Brain microvascular endothelial cell (primary cell): ENCODE measurements at regions not wholly inside any gene's neighbourhood (a gene's known extent, or its start where the extent isn't known, plus 50 kb on each side); places are given as distances from the start of the nearest gene placed in this dataset.
A peak's percentile ranks its signal among the peaks of the same experiment; 100 is the strongest.

Source experiments
- DNase-seq: peaks from one replicate; pipeline ENCODE4 v3.0.0-alpha.2; 2020
- H3K27ac ChIP-seq: fragments of 250-450 bp; sonication (Bioruptor Pico); 2 replicates; pipeline ENCODE4 v1.5.1; 2020; ENCODE audit warnings: mild to moderate bottlenecking, moderate library complexity
- H3K27me3 ChIP-seq: fragments of 250-450 bp; sonication (Bioruptor Pico); replicated peaks from 2 replicates; pipeline ENCODE4 v1.5.1; 2020; ENCODE audit warnings: mild to moderate bottlenecking
- H3K36me3 ChIP-seq: fragments of 250-450 bp; sonication (Bioruptor Pico); replicated peaks from 2 replicates; pipeline ENCODE4 v1.5.1; 2020; ENCODE audit warnings: mild to moderate bottlenecking
- H3K4me3 ChIP-seq: 2 replicates; pipeline ENCODE4 v1.5.1; 2011; ENCODE audit warnings: low read depth, mild to moderate bottlenecking, control low read depth, low read length, moderate library complexity
- in situ Hi-C: cut with HindIII; loops from 2 replicates; pipeline ENCODE4 v1.10.0; 2017; ENCODE audit warnings: low sequenced_read_pairs, low pct_ligation_motif_present
- TF ChIP-seq, protein P1 (sequence below): IDR thresholded peaks from 2 replicates; pipeline ENCODE4 v1.5.1; 2011; ENCODE audit warnings: low read depth, mild to moderate bottlenecking, moderate library complexity, low read length, control low read depth, inconsistent platforms; ENCODE audit errors: missing control alignments

DNA sequence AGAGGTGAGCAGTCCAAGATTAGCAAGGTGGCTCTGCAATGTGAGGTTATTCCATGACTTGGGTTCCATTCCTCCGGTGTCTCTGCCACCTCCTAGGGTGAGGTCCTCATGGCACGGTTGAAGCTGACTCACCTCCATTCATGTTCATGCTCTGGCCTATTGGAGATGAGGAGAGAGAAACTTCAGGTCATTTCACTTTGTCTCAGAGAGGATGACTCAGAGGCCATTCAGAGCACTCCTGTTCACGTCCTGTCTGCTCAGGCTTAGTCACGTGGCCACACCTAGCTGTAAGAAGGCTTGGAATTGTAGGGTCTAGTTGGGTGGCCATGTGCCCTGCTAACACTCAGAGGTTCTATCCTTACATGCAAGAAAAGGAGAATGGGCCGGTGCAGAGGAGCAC is 67.5 kb upstream of the MBOAT2 start:
- DNase-seq = peak; percentile 75

GRCh38 chr2:9069543-9069942 is 66.1 kb upstream of the MBOAT2 start:
- H3K27me3 ChIP-seq = no peaks in the 10 kb centered on the region
- DNase-seq = no peak
- no peak overlapping the region for H3K4me3 ChIP-seq
- H3K36me3 ChIP-seq = no peaks in the 10 kb centered on the region
- TF ChIP-seq, protein P1, sequence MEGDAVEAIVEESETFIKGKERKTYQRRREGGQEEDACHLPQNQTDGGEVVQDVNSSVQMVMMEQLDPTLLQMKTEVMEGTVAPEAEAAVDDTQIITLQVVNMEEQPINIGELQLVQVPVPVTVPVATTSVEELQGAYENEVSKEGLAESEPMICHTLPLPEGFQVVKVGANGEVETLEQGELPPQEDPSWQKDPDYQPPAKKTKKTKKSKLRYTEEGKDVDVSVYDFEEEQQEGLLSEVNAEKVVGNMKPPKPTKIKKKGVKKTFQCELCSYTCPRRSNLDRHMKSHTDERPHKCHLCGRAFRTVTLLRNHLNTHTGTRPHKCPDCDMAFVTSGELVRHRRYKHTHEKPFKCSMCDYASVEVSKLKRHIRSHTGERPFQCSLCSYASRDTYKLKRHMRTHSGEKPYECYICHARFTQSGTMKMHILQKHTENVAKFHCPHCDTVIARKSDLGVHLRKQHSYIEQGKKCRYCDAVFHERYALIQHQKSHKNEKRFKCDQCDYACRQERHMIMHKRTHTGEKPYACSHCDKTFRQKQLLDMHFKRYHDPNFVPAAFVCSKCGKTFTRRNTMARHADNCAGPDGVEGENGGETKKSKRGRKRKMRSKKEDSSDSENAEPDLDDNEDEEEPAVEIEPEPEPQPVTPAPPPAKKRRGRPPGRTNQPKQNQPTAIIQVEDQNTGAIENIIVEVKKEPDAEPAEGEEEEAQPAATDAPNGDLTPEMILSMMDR = no peak
- no peak overlapping the region for H3K27ac ChIP-seq
- in situ Hi-C loops = no loop called here

More for the DNA sequence above, 67.5 kb upstream of the MBOAT2 start:
- Histone ChIP-seq H3K27ac (peak overlapping the region; percentile 12), H3K27me3 (no peaks in the 10 kb centered on the region), H3K4me3 (no peak overlapping the region), H3K36me3 (no peaks in the 10 kb centered on the region)
- in situ Hi-C loops = no loop called here
- TF ChIP-seq, protein P1 = no peak

DNA sequence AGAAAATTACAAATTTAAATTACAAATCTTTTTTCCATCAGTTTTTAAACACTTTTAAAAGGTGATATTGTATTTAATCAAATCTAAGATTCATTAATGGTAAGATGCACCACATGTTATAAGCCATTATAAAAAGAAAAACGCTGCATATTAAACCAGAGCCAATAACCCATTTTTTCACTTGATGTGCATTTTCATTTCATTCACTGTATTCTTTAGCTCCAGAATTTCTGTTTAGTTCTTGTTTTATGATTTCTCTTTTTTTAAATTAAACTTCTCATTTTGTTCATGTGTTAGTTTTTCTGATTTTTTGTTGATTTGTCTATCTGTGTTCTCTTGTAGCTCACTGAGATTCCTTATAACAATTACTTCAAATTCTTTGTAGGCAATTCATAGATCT is 62.4 kb upstream of the MBOAT2 start:
- Histone ChIP-seq H3K27ac (no peak overlapping the region), H3K36me3 (no peaks in the 10 kb centered on the region), H3K4me3 (no peak overlapping the region), H3K27me3 (no peaks in the 10 kb centered on the region)
- DNase-seq = no peak
- in situ Hi-C loops = no loop called here
- TF ChIP-seq, protein P1 = no peak

GRCh38 chr2:9063023-9063606 is 59.6 kb upstream of the MBOAT2 start:
- in situ Hi-C loops = no loop called here

GRCh38 chr2:9060819-9061218 is 57.3 kb upstream of the MBOAT2 start:
- in situ Hi-C loops = no loop called here
- Histone ChIP-seq H3K4me3 (no peak overlapping the region), H3K27ac (no peak overlapping the region), H3K27me3 (no peaks in the 10 kb centered on the region), H3K36me3 (no peaks in the 10 kb centered on the region)
- TF ChIP-seq, protein P1 = no peak
- DNase-seq = no peak

More at GRCh38 chr2:9063023-9063606, 59.6 kb upstream of the MBOAT2 start:
- TF ChIP-seq, protein P1 = no peak
- H3K36me3 ChIP-seq = no peaks in the 10 kb centered on the region
- H3K27ac ChIP-seq = no peak overlapping the region
- DNase-seq = no peak
- no peaks in the 10 kb centered on the region for H3K27me3 ChIP-seq
- H3K4me3 ChIP-seq = no peak overlapping the region
